Endodermal cell (in vitro differentiated cells): ENCODE measurements at regions not wholly inside any gene's neighbourhood (a gene's known extent, or its start where the extent isn't known, plus 50 kb on each side); places are given as distances from the start of the nearest gene placed in this dataset.

ENCODE experiments used
- DNase-seq: peaks from one replicate; pipeline ENCODE4 v3.0.0-alpha.2; 2017
- H3K27ac ChIP-seq: 2 replicates; pipeline ENCODE4 v1.5.1; 2013; ENCODE audit warnings: mild to moderate bottlenecking, low read depth, low read length, moderate library complexity
- H3K27me3 ChIP-seq: 2 replicates; pipeline ENCODE4 v1.6.1; 2013; ENCODE audit warnings: mild to moderate bottlenecking, low read length, moderate library complexity; ENCODE audit not compliant: insufficient read depth, control insufficient read depth, poor library complexity, severe bottlenecking
- H3K36me3 ChIP-seq: 2 replicates; pipeline ENCODE4 v1.7.0; 2013; ENCODE audit warnings: mild to moderate bottlenecking, low read length, moderate library complexity; ENCODE audit not compliant: control insufficient read depth, insufficient read depth
- H3K4me1 ChIP-seq: one replicate; pipeline ENCODE4 v1.7.0; 2013; ENCODE audit warnings: low read length; ENCODE audit not compliant: control insufficient read depth, insufficient read depth
- H3K4me3 ChIP-seq: 2 replicates; pipeline ENCODE4 v1.5.1; 2013; ENCODE audit warnings: mild to moderate bottlenecking, low read length, moderate library complexity
- H3K9ac ChIP-seq: 2 replicates; pipeline ENCODE4 v1.6.1; 2013; ENCODE audit warnings: mild to moderate bottlenecking, low read length, moderate library complexity; ENCODE audit not compliant: poor library complexity, severe bottlenecking; ENCODE audit errors: extremely low read depth
- H3K9me3 ChIP-seq: 2 replicates; pipeline ENCODE4 v1.6.1; 2013; ENCODE audit warnings: mild to moderate bottlenecking, low read length, moderate library complexity; ENCODE audit not compliant: control insufficient read depth
- H3K27ac Mint-ChIP-seq: 2 replicates; pipeline ENCODE4 v1.8.0; 2020; ENCODE audit warnings: mixed read lengths
- H3K27me3 Mint-ChIP-seq: 2 replicates; pipeline ENCODE4 v1.8.0; 2021; ENCODE audit warnings: mild to moderate bottlenecking, mixed read lengths; ENCODE audit not compliant: insufficient read depth
- H3K36me3 Mint-ChIP-seq: 2 replicates; pipeline ENCODE4 v1.8.0; 2020; ENCODE audit warnings: low read depth, mixed read lengths
- H3K4me1 Mint-ChIP-seq: 2 replicates; pipeline ENCODE4 v1.8.0; 2020; ENCODE audit warnings: mixed read lengths
- H3K4me3 Mint-ChIP-seq: 2 replicates; pipeline ENCODE4 v1.8.0; 2020; ENCODE audit warnings: mild to moderate bottlenecking, moderate library complexity, mixed read lengths
- H3K9me3 Mint-ChIP-seq: 2 replicates; pipeline ENCODE4 v1.8.0; 2020; ENCODE audit warnings: mild to moderate bottlenecking, mixed read lengths
- CTCF ChIP-seq: fragments of 200-600 bp; sonication (generic); conservative IDR thresholded peaks from 2 replicates; pipeline ENCODE4 v1.5.0; 2021; ENCODE audit warnings: antibody characterized with exemption, mild to moderate bottlenecking
- WGBS, 2 experiments: methylation state at CpG; one replicate each; pipeline versions ENCODE4 v1.1.5 to v1.1.7; 2013; ENCODE audit warnings: missing lambda C conversion rate in 2 of 2, mixed read lengths in 1 of 2; ENCODE audit not compliant: insufficient coverage in 1 of 2, insufficient read length in 1 of 2; 5-methylcytosine and 5-hydroxymethylcytosine counted together

GRCh38 chr2:62407838-62408237 lies 98.2 kb downstream of the TMEM17 start:
- H3K4me3 ChIP-seq = no peak overlapping the region
- H3K27ac ChIP-seq = no peak overlapping the region
- Mint-ChIP-seq H3K4me1 (peaks cover 13% of the 10 kb centered on the region), H3K27ac (no peak overlapping the region), H3K27me3 (peaks cover 4% of the 10 kb centered on the region), H3K9me3 (peaks cover 4% of the 10 kb centered on the region), H3K4me3 (no peak overlapping the region), H3K36me3 (no peaks in the 10 kb centered on the region)
- no peaks in the 10 kb centered on the region for H3K9me3 ChIP-seq
- H3K27me3 ChIP-seq = no peaks in the 10 kb centered on the region
- H3K9ac ChIP-seq = no peak overlapping the region
- no peak for DNase-seq
- WGBS, 2 experiments = 78 to 88% methylated on average over 5 to 6 of the region's 6 CpGs
- no peak for TF ChIP-seq CTCF
- H3K36me3 ChIP-seq = no peaks in the 10 kb centered on the region
- H3K4me1 ChIP-seq = peaks cover 11% of the 10 kb centered on the region

- WGBS, 2 experiments = 91 to 97% methylated on average over 5 to 7 of the region's 7 CpGs
- H3K9me3 Mint-ChIP-seq = peaks cover 4% of the 10 kb centered on the region
- Histone ChIP-seq H3K4me1 (peaks cover 11% of the 10 kb centered on the region), H3K27ac (no peak overlapping the region), H3K36me3 (no peaks in the 10 kb centered on the region), H3K9ac (no peak overlapping the region), H3K27me3 (no peaks in the 10 kb centered on the region), H3K4me3 (no peak overlapping the region), H3K9me3 (no peaks in the 10 kb centered on the region)
- DNase-seq = no peak
- no peak overlapping the region for H3K4me3 Mint-ChIP-seq
- no peak overlapping the region for H3K27ac Mint-ChIP-seq
- no peaks in the 10 kb centered on the region for H3K36me3 Mint-ChIP-seq
- peaks cover 4% of the 10 kb centered on the region for H3K27me3 Mint-ChIP-seq
- no peak for TF ChIP-seq CTCF
- peaks cover 13% of the 10 kb centered on the region for H3K4me1 Mint-ChIP-seq
Measured at GRCh38 chr2:62407401-62407800, 98.6 kb downstream of the TMEM17 start.

- WGBS, 2 experiments = 86 to 89% methylated on average over 3 of the region's 3 CpGs
- Histone ChIP-seq H3K9me3 (peaks cover 7% of the 10 kb centered on the region), H3K4me3 (no peak overlapping the region), H3K27ac (no peak overlapping the region), H3K36me3 (no peaks in the 10 kb centered on the region), H3K9ac (no peak overlapping the region), H3K27me3 (no peaks in the 10 kb centered on the region), H3K4me1 (peaks cover 7% of the 10 kb centered on the region)
- Mint-ChIP-seq H3K9me3 (peaks cover 7% of the 10 kb centered on the region), H3K36me3 (no peaks in the 10 kb centered on the region), H3K27ac (no peak overlapping the region), H3K4me1 (peaks cover 9% of the 10 kb centered on the region), H3K4me3 (no peak overlapping the region), H3K27me3 (peaks cover 4% of the 10 kb centered on the region)
- no peak for TF ChIP-seq CTCF
- DNase-seq = no peak
Measured at GRCh38 chr2:62406573-62407043, 99.4 kb downstream of the TMEM17 start.
